ENCODE measurements at regions not wholly inside any gene's neighbourhood (a gene's known extent, or its start where the extent isn't known, plus 50 kb on each side); places are given as distances from the start of the nearest gene placed in this dataset.

DNA sequence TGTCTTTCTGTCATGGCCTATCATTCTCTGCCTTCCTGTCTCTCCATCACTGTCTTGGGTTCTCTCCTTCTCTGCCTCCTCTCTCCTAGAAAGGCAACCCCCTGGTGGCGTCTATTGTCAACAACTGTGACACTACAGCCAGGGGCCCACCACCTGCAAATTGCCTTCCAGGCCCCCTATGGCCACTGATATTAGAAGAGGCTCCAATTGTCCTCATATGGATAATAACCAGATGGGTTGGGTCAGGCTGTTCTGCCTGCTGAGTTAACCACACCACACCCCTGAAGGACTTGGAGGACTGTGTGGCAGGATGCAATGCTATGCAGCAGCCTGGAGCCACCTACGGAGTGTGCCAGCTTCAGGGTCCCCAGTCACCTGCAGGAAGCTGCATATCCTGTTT is 665.0 kb downstream of the NTRK3 start:
- ATAC-seq (ENCODE audit: insufficient number of reproducible peaks, low FRiP score, low read depth), result no peak
- H3K4me1 ChIP-seq (ENCODE audit: control insufficient read depth in 1 of 2, low read depth in 2 of 2), result peaks cover 0 to 3% of the 10 kb centered on the region in 2 donors
- H3K27ac ChIP-seq, result no peak overlapping the region
- TF ChIP-seq CTCF (IDR thresholded peaks at IDR 0.05), result no peak
- H3K4me3 ChIP-seq, result no peak overlapping the region
- H3K27me3 ChIP-seq (replicated peaks; ENCODE audit: insufficient read depth), result no peaks in the 10 kb centered on the region
- no peak for DNase-seq (ENCODE audit: low spot score)
- no peaks in the 10 kb centered on the region for H3K36me3 ChIP-seq
- no peaks in the 10 kb centered on the region for H3K9me3 ChIP-seq

- Histone ChIP-seq H3K9me3 (no peaks in the 10 kb centered on the region), H3K27ac (no peak overlapping the region), H3K4me1 (ENCODE audit: control insufficient read depth in 1 of 2, low read depth in 2 of 2) (peaks cover 0 to 3% of the 10 kb centered on the region in 2 donors), H3K27me3 (replicated peaks; ENCODE audit: insufficient read depth) (no peaks in the 10 kb centered on the region), H3K4me3 (no peak overlapping the region), H3K36me3 (no peaks in the 10 kb centered on the region)
- no peak for DNase-seq (ENCODE audit: low spot score)
- ATAC-seq (ENCODE audit: insufficient number of reproducible peaks, low FRiP score, low read depth), result no peak
- no peak for TF ChIP-seq CTCF (IDR thresholded peaks at IDR 0.05)
Measured at GRCh38 chr15:87591042-87591441, 665.5 kb downstream of the NTRK3 start.

- Histone ChIP-seq H3K36me3 (no peaks in the 10 kb centered on the region), H3K9me3 (no peaks in the 10 kb centered on the region), H3K4me1 (ENCODE audit: control insufficient read depth in 1 of 2, low read depth in 2 of 2) (peaks cover 0 to 3% of the 10 kb centered on the region in 2 donors), H3K27ac (no peak overlapping the region), H3K27me3 (replicated peaks; ENCODE audit: insufficient read depth) (no peaks in the 10 kb centered on the region), H3K4me3 (no peak overlapping the region)
- ATAC-seq (ENCODE audit: insufficient number of reproducible peaks, low FRiP score, low read depth) (no peak), DNase-seq (ENCODE audit: low spot score) (no peak)
- no peak for TF ChIP-seq CTCF (IDR thresholded peaks at IDR 0.05)
Measured at GRCh38 chr15:87589134-87589533, 667.4 kb downstream of the NTRK3 start.

GRCh38 chr15:87582169-87582568 is 674.4 kb downstream of the NTRK3 start:
- Histone ChIP-seq H3K4me3 (no peak overlapping the region), H3K9me3 (no peaks in the 10 kb centered on the region), H3K36me3 (no peaks in the 10 kb centered on the region), H3K27ac (no peak overlapping the region), H3K4me1 (ENCODE audit: control insufficient read depth in 1 of 2, low read depth in 2 of 2) (no peaks in the 10 kb centered on the region), H3K27me3 (replicated peaks; ENCODE audit: insufficient read depth) (no peaks in the 10 kb centered on the region)
- TF ChIP-seq CTCF (IDR thresholded peaks at IDR 0.05), result no peak
- DNase-seq (ENCODE audit: low spot score), result no peak
- ATAC-seq (ENCODE audit: insufficient number of reproducible peaks, low FRiP score, low read depth), result no peak

- ATAC-seq (ENCODE audit: insufficient number of reproducible peaks, low FRiP score, low read depth) (no peak), DNase-seq (ENCODE audit: low spot score) (no peak)
- Histone ChIP-seq H3K9me3 (no peaks in the 10 kb centered on the region), H3K4me3 (no peak overlapping the region), H3K27me3 (replicated peaks; ENCODE audit: insufficient read depth) (no peaks in the 10 kb centered on the region), H3K27ac (no peak overlapping the region), H3K36me3 (no peaks in the 10 kb centered on the region), H3K4me1 (ENCODE audit: control insufficient read depth in 1 of 2, low read depth in 2 of 2) (no peaks in the 10 kb centered on the region)
- no peak for TF ChIP-seq CTCF (IDR thresholded peaks at IDR 0.05)
Measured at GRCh38 chr15:87579537-87579936, 677.0 kb downstream of the NTRK3 start.
